Mucosa of descending colon (tissue), 3 donors: ENCODE measurements at regions not wholly inside any gene's neighbourhood (a gene's known extent, or its start where the extent isn't known, plus 50 kb on each side); places are given as distances from the start of the nearest gene placed in this dataset.

Source experiments
- ATAC-seq: fragments of 200-7000 bp; cut with Tn5 transposase; one replicate; pipeline ENCODE4 v1.9.1; 2020; ENCODE audit warnings: mild to moderate bottlenecking, moderate library complexity
- DNase-seq, 3 donors: peaks; one replicate each; pipeline ENCODE4 v3.0.0-alpha.2; 2020
- H3K36me3 ChIP-seq: fragments of 200-600 bp; one replicate; pipeline ENCODE4 v1.8.0; 2021; ENCODE audit warnings: low read depth, mild to moderate bottlenecking
- H3K4me1 ChIP-seq: fragments of 200-600 bp; one replicate; pipeline ENCODE4 v1.8.0; 2021; ENCODE audit warnings: low read depth, mild to moderate bottlenecking
- H3K4me3 ChIP-seq: fragments of 200-600 bp; one replicate; pipeline ENCODE4 v1.8.0; 2021; ENCODE audit warnings: mild to moderate bottlenecking
- H3K9me3 ChIP-seq: fragments of 200-600 bp; one replicate; pipeline ENCODE4 v1.8.0; 2021; ENCODE audit warnings: mild to moderate bottlenecking
- CTCF ChIP-seq: fragments of 200-600 bp; IDR thresholded peaks from one replicate; pipeline ENCODE4 v1.8.0; 2022; ENCODE audit warnings: antibody characterized with exemption, mild to moderate bottlenecking
- intact Hi-C, 2 donors: fragments of 100-400 bp; cut with DNase I in 1 of 2; cut with micrococcal nuclease in 1 of 2; formaldehyde crosslinking; loops; one replicate each; pipeline versions ENCODE4 v1.11.0 to v1.11.1; 2022; cut with DNase I, micrococcal nuclease
- donor health status: DM: no; HTN: no; CAD: no; lungs with moderate emphysema.
- donor health status: DM: no; HTN: no; CAD: no.
- donor health status: DM: no; HTN: yes; CAD: no.

DNA sequence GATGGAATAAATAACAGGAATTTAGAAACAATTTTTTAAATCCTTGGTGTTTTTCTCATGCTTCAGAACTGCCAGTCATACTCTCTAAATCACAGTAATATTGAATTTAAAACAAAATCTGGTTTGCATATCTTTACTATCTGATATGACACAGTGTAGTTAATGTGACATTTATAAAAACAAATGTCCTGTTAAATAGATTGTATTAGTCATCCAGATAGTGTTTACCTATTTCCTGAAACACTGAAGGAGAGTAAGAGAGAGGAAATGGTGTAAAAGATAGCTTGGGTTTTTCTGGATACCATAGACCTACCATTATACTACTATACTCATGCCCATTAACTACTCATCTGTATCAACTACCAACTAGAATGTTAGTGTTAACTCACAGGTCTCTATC, 292.3 kb downstream of the MAN2A1 start:
- no peak overlapping the region for H3K4me3 ChIP-seq
- DNase-seq: no peak
- intact Hi-C loops: no loop called here
- H3K36me3 ChIP-seq: no peaks in the 10 kb centered on the region
- no peaks in the 10 kb centered on the region for H3K9me3 ChIP-seq
- no peak for ATAC-seq
- no peaks in the 10 kb centered on the region for H3K4me1 ChIP-seq
- no peak for TF ChIP-seq CTCF

- H3K4me3 ChIP-seq: no peak overlapping the region
- DNase-seq (no peak), ATAC-seq (no peak)
- H3K36me3 ChIP-seq: no peaks in the 10 kb centered on the region
- TF ChIP-seq CTCF: no peak
- H3K9me3 ChIP-seq: no peaks in the 10 kb centered on the region
- no peaks in the 10 kb centered on the region for H3K4me1 ChIP-seq
- intact Hi-C loops: no loop called here
Measured at GRCh38 chr5:109982966-109983534, 293.3 kb downstream of the MAN2A1 start.

DNA sequence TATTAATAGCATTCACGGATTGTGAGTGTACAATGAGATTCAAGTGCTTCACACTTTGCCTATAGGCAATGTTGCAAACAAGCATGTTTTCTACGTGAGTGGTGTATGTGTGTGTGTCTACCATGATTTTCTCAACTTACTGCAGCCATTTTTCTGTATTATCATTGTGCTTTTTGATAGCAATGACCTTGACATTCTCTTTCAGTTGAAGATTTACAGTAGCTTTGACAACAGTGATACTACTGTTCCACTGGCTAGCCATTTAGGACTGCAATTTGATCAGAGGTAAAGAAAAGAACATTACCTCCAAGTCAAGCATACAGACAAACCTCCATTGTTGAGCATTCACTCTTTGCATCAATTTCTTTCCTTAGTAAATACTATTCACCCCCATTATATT, 297.0 kb downstream of the MAN2A1 start:
- H3K4me3 ChIP-seq: no peak overlapping the region
- intact Hi-C loops: no loop called here
- H3K4me1 ChIP-seq: no peaks in the 10 kb centered on the region
- DNase-seq (no peak), ATAC-seq (no peak)
- H3K36me3 ChIP-seq: no peaks in the 10 kb centered on the region
- TF ChIP-seq CTCF: no peak
- no peaks in the 10 kb centered on the region for H3K9me3 ChIP-seq

DNA sequence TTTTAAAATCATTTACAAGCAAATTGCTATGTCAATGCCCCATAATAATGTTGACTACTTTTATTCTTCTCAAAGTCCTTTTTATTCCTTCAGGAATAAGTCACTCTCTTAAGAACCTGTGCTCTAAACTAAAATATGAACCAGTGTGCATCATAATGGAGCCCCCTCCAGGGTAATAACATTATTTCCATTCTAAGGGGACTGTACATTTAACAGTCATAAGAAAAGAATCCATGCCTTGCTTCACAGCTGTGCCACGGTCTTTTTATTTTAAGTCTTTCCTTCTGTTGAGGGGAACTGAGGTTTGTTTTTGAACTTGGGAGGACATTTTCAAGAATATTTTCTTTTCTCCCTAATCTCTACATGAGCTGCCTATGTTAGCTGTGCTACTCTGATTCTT, 297.6 kb downstream of the MAN2A1 start:
- intact Hi-C loops: no loop called here
- no peak for TF ChIP-seq CTCF
- DNase-seq (no peak), ATAC-seq (no peak)
- Histone ChIP-seq H3K36me3 (no peaks in the 10 kb centered on the region), H3K9me3 (no peaks in the 10 kb centered on the region), H3K4me1 (no peaks in the 10 kb centered on the region), H3K4me3 (no peak overlapping the region)

DNA sequence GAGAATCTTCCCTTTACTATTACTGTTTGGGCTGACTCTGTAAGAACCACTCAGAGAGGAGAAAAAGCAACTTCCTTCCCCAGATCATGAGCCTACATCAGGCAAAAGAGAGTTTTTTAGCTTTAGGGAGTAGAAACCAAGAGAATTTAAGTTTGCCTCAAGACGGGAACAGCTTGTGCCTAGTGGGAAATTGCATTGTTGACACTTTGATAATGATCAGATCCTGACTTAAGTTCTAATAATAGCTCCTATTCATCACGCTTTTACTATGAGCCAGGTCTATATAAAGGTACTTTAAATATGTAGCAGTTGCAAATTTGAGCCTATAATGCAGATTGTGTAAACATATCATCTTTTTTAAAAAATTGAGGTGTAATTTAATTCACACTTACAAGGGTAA, 298.2 kb downstream of the MAN2A1 start:
- no peak for DNase-seq
- no peak overlapping the region for H3K4me3 ChIP-seq
- ATAC-seq: no peak
- intact Hi-C loops: no loop called here
- no peak for TF ChIP-seq CTCF
- H3K36me3 ChIP-seq: no peaks in the 10 kb centered on the region
- H3K9me3 ChIP-seq: no peaks in the 10 kb centered on the region
- H3K4me1 ChIP-seq: no peaks in the 10 kb centered on the region

DNA sequence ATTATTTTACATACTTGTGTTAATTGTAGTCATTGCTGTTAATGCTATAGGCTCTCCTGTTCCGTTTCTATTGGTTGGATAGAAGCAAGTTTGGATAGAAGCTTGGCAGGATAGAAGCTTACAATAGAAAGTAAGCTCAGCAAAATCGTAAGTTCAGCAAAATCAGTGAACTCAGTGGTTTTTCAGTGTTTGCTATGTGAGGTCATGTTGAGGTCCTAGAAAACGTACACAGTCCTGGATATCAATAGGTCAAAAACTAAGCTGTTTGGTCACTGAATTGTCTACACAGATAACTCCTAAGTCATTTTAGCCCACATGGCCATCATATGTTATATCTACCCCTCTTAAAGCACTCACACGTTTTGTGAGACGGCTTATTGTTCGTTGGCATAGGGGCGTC, 299.4 kb downstream of the MAN2A1 start:
- Histone ChIP-seq H3K4me3 (no peak overlapping the region), H3K9me3 (no peaks in the 10 kb centered on the region), H3K4me1 (no peaks in the 10 kb centered on the region), H3K36me3 (no peaks in the 10 kb centered on the region)
- DNase-seq: no peak
- TF ChIP-seq CTCF: no peak
- no peak for ATAC-seq
- intact Hi-C loops: no loop called here
